Naive thymus-derived CD4-positive, alpha-beta T cell (primary cell): ENCODE measurements at regions not wholly inside any gene's neighbourhood (a gene's known extent, or its start where the extent isn't known, plus 50 kb on each side); places are given as distances from the start of the nearest gene placed in this dataset.

Source experiments
- ATAC-seq: fragments of 150-1000 bp; cut with Tn5 transposase; 2 replicates; pipeline ENCODE4 v1.10.0; 2021; ENCODE audit warnings: mild to moderate bottlenecking, moderate library complexity
- CTCF ChIA-PET: fragments of 350-600 bp; sonication (Branson Sonifier 250); formaldehyde crosslinking; loops from one replicate; lab custom pipeline; 2021; ENCODE audit warnings: antibody characterized with exemption; lab: Charles Lee
- POLR2A ChIA-PET: fragments of 350-600 bp; sonication (Branson Sonifier 250); formaldehyde crosslinking; loops from one replicate; lab custom pipeline; 2021; ENCODE audit warnings: antibody characterized with exemption, inconsistent platforms; lab: Charles Lee
- DNase-seq, 9 donors: peaks; one replicate each; pipeline versions ENCODE4 v3.0.0 to v3.0.0-alpha.2; 2020 to 2022; ENCODE audit warnings: mixed read lengths in 1 of 9
- H3K27ac ChIP-seq: one replicate; pipeline ENCODE4 v1.7.0; 2013; ENCODE audit warnings: mild to moderate bottlenecking, low read depth, low read length, moderate library complexity
- H3K27me3 ChIP-seq, 2 donors: one replicate each; pipeline ENCODE4 v1.7.0; 2013; ENCODE audit warnings: low read length in 2 of 2, mild to moderate bottlenecking in 2 of 2, moderate library complexity in 2 of 2; ENCODE audit not compliant: control insufficient read depth in 2 of 2, insufficient read depth in 2 of 2
- H3K36me3 ChIP-seq, 3 experiments: 1 replicate in 2 of 3; 2 replicates in 1 of 3; pipeline ENCODE4 v1.7.0; 2013; ENCODE audit warnings: low read length in 3 of 3, mild to moderate bottlenecking in 3 of 3, moderate library complexity in 1 of 3; ENCODE audit not compliant: insufficient read depth in 3 of 3, control insufficient read depth in 2 of 3
- H3K4me1 ChIP-seq, 2 donors: one replicate each; pipeline ENCODE4 v1.7.0; 2013; ENCODE audit warnings: low read length in 2 of 2, mild to moderate bottlenecking in 2 of 2, moderate library complexity in 1 of 2; ENCODE audit not compliant: control insufficient read depth in 2 of 2, insufficient read depth in 2 of 2
- H3K4me3 ChIP-seq: 2 replicates; pipeline ENCODE4 v1.7.0; 2013; ENCODE audit warnings: mild to moderate bottlenecking, low read length
- H3K9me3 ChIP-seq, 3 experiments: 1 replicate in 2 of 3; 2 replicates in 1 of 3; pipeline ENCODE4 v1.7.0; 2013; ENCODE audit warnings: low read length in 3 of 3; ENCODE audit not compliant: control insufficient read depth in 2 of 3
- H3K27ac Mint-ChIP-seq, 9 donors: one replicate each; pipeline ENCODE4 v1.8.0; 2020 to 2022; ENCODE audit warnings: mixed read lengths in 9 of 9, mild to moderate bottlenecking in 8 of 9, moderate library complexity in 5 of 9, inconsistent platforms in 2 of 9
- H3K27me3 Mint-ChIP-seq, 5 donors: one replicate each; pipeline ENCODE4 v1.8.0; 2021 to 2022; ENCODE audit warnings: mixed read lengths in 5 of 5, mild to moderate bottlenecking in 1 of 5
- H3K36me3 Mint-ChIP-seq, 5 donors: one replicate each; pipeline ENCODE4 v1.8.0; 2020 to 2022; ENCODE audit warnings: mixed read lengths in 5 of 5, mild to moderate bottlenecking in 3 of 5, inconsistent platforms in 1 of 5
- H3K4me1 Mint-ChIP-seq, 7 donors: one replicate each; pipeline ENCODE4 v1.8.0; 2020 to 2022; ENCODE audit warnings: mixed read lengths in 7 of 7, mild to moderate bottlenecking in 3 of 7, inconsistent platforms in 1 of 7
- H3K4me3 Mint-ChIP-seq, 10 donors: one replicate each; pipeline ENCODE4 v1.8.0; 2020 to 2022; ENCODE audit warnings: mild to moderate bottlenecking in 10 of 10, mixed read lengths in 10 of 10, moderate library complexity in 6 of 10, inconsistent platforms in 2 of 10
- H3K9me3 Mint-ChIP-seq, 11 donors: one replicate each; pipeline ENCODE4 v1.8.0; 2020 to 2022; ENCODE audit warnings: mixed read lengths in 11 of 11, mild to moderate bottlenecking in 4 of 11, inconsistent platforms in 1 of 11, moderate library complexity in 1 of 11
- intact Hi-C, 2 donors: fragments of 100-400 bp; cut with micrococcal nuclease; formaldehyde crosslinking; loops; one replicate each; pipeline ENCODE4 v1.15.1; 2023

DNA sequence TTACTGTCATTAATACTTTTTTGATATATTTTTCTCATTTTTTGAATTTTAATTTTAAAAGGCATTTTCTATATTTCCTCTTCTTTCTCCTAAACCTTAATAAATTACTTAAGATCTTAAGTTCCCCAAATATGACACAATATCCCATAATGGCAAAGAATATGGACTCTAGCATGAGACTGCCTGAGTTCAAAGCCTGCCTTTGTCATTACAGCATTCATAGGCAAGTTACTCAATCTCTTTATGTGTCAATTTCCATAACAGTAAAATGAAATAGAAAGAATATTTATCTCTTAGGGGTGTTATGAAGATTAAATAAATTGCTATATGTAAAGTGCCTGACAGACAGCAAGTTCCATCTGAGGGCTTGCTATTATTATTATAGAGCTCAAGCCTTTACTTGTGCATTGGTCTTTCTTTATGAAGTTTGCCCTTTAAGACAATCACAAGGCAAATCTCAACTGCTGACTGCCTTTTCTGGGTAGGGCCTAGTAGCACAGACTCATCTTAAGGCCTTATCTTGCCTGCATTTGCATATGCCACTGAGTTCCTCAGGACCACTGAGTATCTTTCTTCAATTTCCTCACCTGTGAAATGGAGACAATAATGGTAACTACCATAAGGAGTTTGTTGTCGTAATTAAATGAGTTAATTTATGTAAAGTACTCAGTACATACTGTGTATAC, 231.0 kb downstream of the NRIP1 start:
- Mint-ChIP-seq H3K27me3 (no peaks in the 10 kb centered on the region), H3K4me3 (no peak overlapping the region), H3K4me1 (peaks cover 0 to 4% (median 0%) of the 10 kb centered on the region in 7 donors), H3K27ac (no peak overlapping the region), H3K9me3 (no peaks in the 10 kb centered on the region), H3K36me3 (no peaks in the 10 kb centered on the region)
- DNase-seq (no peak), ATAC-seq (no peak)
- no peaks in the 10 kb centered on the region for H3K9me3 ChIP-seq
- no peaks in the 10 kb centered on the region for H3K4me1 ChIP-seq
- no peaks in the 10 kb centered on the region for H3K36me3 ChIP-seq
- intact Hi-C loops, result no loop called here
- no peak overlapping the region for H3K27ac ChIP-seq
- no peaks in the 10 kb centered on the region for H3K27me3 ChIP-seq
- H3K4me3 ChIP-seq, result no peak overlapping the region
- CTCF ChIA-PET, result no interaction called here
- POLR2A ChIA-PET, result no interaction called here

GRCh38 chr21:14833241-14833640, 231.6 kb downstream of the NRIP1 start:
- no peaks in the 10 kb centered on the region for H3K9me3 Mint-ChIP-seq
- no peak for ATAC-seq

GRCh38 chr21:14830307-14830706, 234.5 kb downstream of the NRIP1 start:
- no peaks in the 10 kb centered on the region for H3K36me3 Mint-ChIP-seq
- Histone ChIP-seq H3K4me3 (no peak overlapping the region), H3K27ac (no peak overlapping the region), H3K36me3 (no peaks in the 10 kb centered on the region), H3K4me1 (no peaks in the 10 kb centered on the region), H3K9me3 (no peaks in the 10 kb centered on the region), H3K27me3 (no peaks in the 10 kb centered on the region)
- CTCF ChIA-PET, result no interaction called here
- no peak overlapping the region for H3K4me3 Mint-ChIP-seq
- no peaks in the 10 kb centered on the region for H3K9me3 Mint-ChIP-seq
- H3K27me3 Mint-ChIP-seq, result no peaks in the 10 kb centered on the region
- DNase-seq, result no peak
- no peak for ATAC-seq
- POLR2A ChIA-PET, result no interaction called here
- intact Hi-C loops, result no loop called here
- H3K27ac Mint-ChIP-seq, result no peak overlapping the region
- peaks cover 0 to 2% (median 0%) of the 10 kb centered on the region in 7 donors for H3K4me1 Mint-ChIP-seq

More at GRCh38 chr21:14833241-14833640, 231.6 kb downstream of the NRIP1 start:
- intact Hi-C loops, result no loop called here
- H3K4me1 Mint-ChIP-seq, result peaks cover 0 to 4% (median 0%) of the 10 kb centered on the region in 7 donors
- no peak overlapping the region for H3K27ac Mint-ChIP-seq
- Histone ChIP-seq H3K4me3 (no peak overlapping the region), H3K36me3 (no peaks in the 10 kb centered on the region), H3K27me3 (no peaks in the 10 kb centered on the region), H3K27ac (no peak overlapping the region), H3K9me3 (no peaks in the 10 kb centered on the region), H3K4me1 (no peaks in the 10 kb centered on the region)
- H3K36me3 Mint-ChIP-seq, result no peaks in the 10 kb centered on the region
- DNase-seq, result no peak
- no peak overlapping the region for H3K4me3 Mint-ChIP-seq
- no peaks in the 10 kb centered on the region for H3K27me3 Mint-ChIP-seq
- CTCF ChIA-PET, result no interaction called here
- POLR2A ChIA-PET, result no interaction called here

DNA sequence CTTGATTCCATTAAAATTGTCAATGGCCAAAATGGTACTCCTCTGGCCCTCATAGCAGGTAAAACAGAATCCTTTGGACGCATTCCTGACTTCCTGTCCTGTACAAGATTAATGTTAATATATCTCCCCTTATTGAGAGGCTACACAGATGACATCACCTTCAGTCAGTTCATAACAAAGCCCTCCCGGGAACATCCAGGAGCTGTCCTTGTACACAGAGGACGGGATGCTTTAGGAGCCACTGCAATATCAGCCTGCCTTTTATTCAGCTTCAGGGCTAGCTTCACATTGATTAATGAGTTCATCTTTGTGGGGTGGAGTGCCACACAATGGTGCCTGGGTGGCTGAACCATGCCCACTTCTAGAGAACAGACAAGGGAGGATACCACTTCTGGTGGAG, 235.1 kb downstream of the NRIP1 start:
- no peaks in the 10 kb centered on the region for H3K9me3 Mint-ChIP-seq
- H3K27ac ChIP-seq, result no peak overlapping the region
- no peak overlapping the region for H3K4me3 Mint-ChIP-seq
- no peak overlapping the region for H3K4me3 ChIP-seq
- no peaks in the 10 kb centered on the region for H3K27me3 ChIP-seq
- ATAC-seq (no peak), DNase-seq (no peak)
- peaks cover 0 to 2% (median 0%) of the 10 kb centered on the region in 7 donors for H3K4me1 Mint-ChIP-seq
- no peaks in the 10 kb centered on the region for H3K36me3 ChIP-seq
- H3K27me3 Mint-ChIP-seq, result no peaks in the 10 kb centered on the region
- no peaks in the 10 kb centered on the region for H3K9me3 ChIP-seq
- ChIA-PET CTCF (no interaction called here), POLR2A (no interaction called here)
- H3K36me3 Mint-ChIP-seq, result no peaks in the 10 kb centered on the region
- intact Hi-C loops, result no loop called here
- H3K27ac Mint-ChIP-seq, result no peak overlapping the region
- H3K4me1 ChIP-seq, result no peaks in the 10 kb centered on the region

DNA sequence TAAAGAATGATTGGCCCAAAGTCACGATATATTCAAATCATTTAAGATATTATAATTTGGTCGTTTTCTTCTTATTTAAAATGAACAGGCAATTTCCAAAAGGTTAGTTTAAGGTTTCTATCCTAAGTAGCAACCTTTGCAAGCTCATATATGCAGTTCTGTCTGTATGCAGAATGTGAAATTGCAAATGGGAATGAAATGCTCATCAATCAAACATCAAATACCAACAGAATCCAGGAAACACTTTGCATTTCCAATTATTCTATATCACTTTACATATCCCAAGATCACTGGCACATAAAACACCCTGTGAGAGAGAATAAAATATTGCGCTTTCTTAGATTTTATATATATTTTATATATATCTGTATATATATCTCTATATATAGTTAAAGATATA, 237.3 kb downstream of the NRIP1 start:
- no peaks in the 10 kb centered on the region for H3K27me3 ChIP-seq
- ATAC-seq, result no peak
- no peaks in the 10 kb centered on the region for H3K9me3 ChIP-seq
- no peaks in the 10 kb centered on the region for H3K27me3 Mint-ChIP-seq
- H3K36me3 Mint-ChIP-seq, result no peaks in the 10 kb centered on the region
- H3K4me1 Mint-ChIP-seq, result peaks cover 0 to 2% (median 0%) of the 10 kb centered on the region in 7 donors
- ChIA-PET CTCF (no interaction called here), POLR2A (no interaction called here)
- H3K4me3 Mint-ChIP-seq, result no peak overlapping the region
- no peaks in the 10 kb centered on the region for H3K9me3 Mint-ChIP-seq
- H3K27ac Mint-ChIP-seq, result no peak overlapping the region
- no peak for DNase-seq
- H3K4me3 ChIP-seq, result no peak overlapping the region
- intact Hi-C loops, result no loop called here
- no peaks in the 10 kb centered on the region for H3K36me3 ChIP-seq
- no peaks in the 10 kb centered on the region for H3K4me1 ChIP-seq
- no peak overlapping the region for H3K27ac ChIP-seq

GRCh38 chr21:14826630-14827029, 238.2 kb downstream of the NRIP1 start:
- no peak overlapping the region for H3K4me3 Mint-ChIP-seq
- peaks cover 0 to 2% (median 0%) of the 10 kb centered on the region in 7 donors for H3K4me1 Mint-ChIP-seq
- intact Hi-C loops, result no loop called here
- no peaks in the 10 kb centered on the region for H3K9me3 Mint-ChIP-seq
- H3K27ac Mint-ChIP-seq, result no peak overlapping the region
- H3K9me3 ChIP-seq, result no peaks in the 10 kb centered on the region
- H3K27me3 ChIP-seq, result no peaks in the 10 kb centered on the region
- ChIA-PET POLR2A (no interaction called here), CTCF (interaction anchor here (0.7 kb wide), 1 partner anchor 621 kb away, joined by 3 read pairs; no protein-coding TSS in a partner anchor)
- no peak overlapping the region for H3K4me3 ChIP-seq
- no peaks in the 10 kb centered on the region for H3K36me3 ChIP-seq
- no peaks in the 10 kb centered on the region for H3K27me3 Mint-ChIP-seq
- no peak overlapping the region for H3K27ac ChIP-seq
- no peaks in the 10 kb centered on the region for H3K36me3 Mint-ChIP-seq
- H3K4me1 ChIP-seq, result no peaks in the 10 kb centered on the region
- ATAC-seq (no peak), DNase-seq (no peak)

GRCh38 chr21:14825514-14825974, 239.3 kb downstream of the NRIP1 start:
- no peaks in the 10 kb centered on the region for H3K27me3 Mint-ChIP-seq
- peaks cover 0 to 2% (median 0%) of the 10 kb centered on the region in 7 donors for H3K4me1 Mint-ChIP-seq
- H3K27ac Mint-ChIP-seq, result no peak overlapping the region
- H3K36me3 Mint-ChIP-seq, result no peaks in the 10 kb centered on the region
- ChIA-PET CTCF (no interaction called here), POLR2A (no interaction called here)
- H3K36me3 ChIP-seq, result no peaks in the 10 kb centered on the region
- no peaks in the 10 kb centered on the region for H3K4me1 ChIP-seq
- ATAC-seq (no peak), DNase-seq (no peak)
- H3K27ac ChIP-seq, result no peak overlapping the region
- intact Hi-C loops, result no loop called here
- no peak overlapping the region for H3K4me3 Mint-ChIP-seq
- H3K9me3 ChIP-seq, result no peaks in the 10 kb centered on the region
- no peak overlapping the region for H3K4me3 ChIP-seq
- H3K27me3 ChIP-seq, result no peaks in the 10 kb centered on the region
- H3K9me3 Mint-ChIP-seq, result no peaks in the 10 kb centered on the region
